ENCODE measurements at regions not wholly inside any gene's neighbourhood (a gene's known extent, or its start where the extent isn't known, plus 50 kb on each side); places are given as distances from the start of the nearest gene placed in this dataset.

DNA sequence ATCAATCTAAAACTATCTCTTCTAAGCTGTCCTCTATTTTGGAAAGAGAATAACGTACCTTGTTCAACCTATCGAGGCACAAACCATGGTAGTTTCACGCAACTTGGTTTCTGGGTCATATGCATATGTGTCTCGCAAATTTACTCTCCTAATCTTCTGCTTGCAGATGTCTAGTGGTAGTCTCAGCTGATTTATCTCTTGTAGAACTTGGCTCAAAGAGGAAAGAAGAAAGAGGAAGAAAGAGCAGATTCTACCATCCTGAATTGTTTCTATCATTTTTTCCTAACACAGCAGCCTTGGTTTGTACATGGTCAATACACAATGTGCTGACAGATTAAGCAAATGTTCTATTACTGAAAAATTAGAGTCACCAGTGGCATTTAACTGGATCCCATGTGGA lies 282.3 kb downstream of the SPRY2 start:
- no peaks in the 10 kb centered on the region for H3K27me3 ChIP-seq

DNA sequence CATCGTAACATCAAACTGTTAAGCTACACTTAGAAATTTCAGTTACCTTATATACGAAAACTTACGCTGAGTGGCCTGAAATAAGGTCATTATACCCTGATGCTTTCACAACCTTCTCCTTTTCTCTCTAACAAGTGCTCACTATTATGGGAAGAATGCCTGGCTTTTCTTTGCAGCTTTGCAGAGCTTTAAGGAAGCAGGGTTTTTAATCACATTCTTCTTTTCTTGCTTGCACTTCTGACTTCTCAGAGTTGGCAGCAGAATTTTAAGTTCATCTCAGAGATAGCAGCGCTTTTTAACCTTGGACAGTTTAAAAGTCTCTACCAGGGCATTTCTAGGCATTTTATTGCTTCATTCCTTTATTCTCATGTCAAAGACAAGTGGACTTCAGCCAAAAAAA lies 285.1 kb downstream of the SPRY2 start:
- Histone ChIP-seq H3K9me3 (no peaks in the 10 kb centered on the region), H3K4me3 (no peak overlapping the region), H3K36me3 (no peaks in the 10 kb centered on the region), H3K4me1 (no peaks in the 10 kb centered on the region), H3K27me3 (no peaks in the 10 kb centered on the region), H3K27ac (no peak overlapping the region)
- no peak for DNase-seq
- in situ Hi-C loops (cut with MboI; ENCODE audit: low pct_ligation_motif_present in 1 of 4, low pct_unique_long_range_greater_than_20kb in 1 of 4, low sequenced_read_pairs in 3 of 4): no loop called here
- no peak for TF ChIP-seq CTCF (IDR thresholded peaks at IDR 0.05)
- no peak for TF ChIP-seq POLR2AphosphoS5 (IDR thresholded peaks at IDR 0.05)
- TF ChIP-seq EP300 (IDR thresholded peaks at IDR 0.05; ENCODE audit: low read depth): no peak
- TF ChIP-seq POLR2A (IDR thresholded peaks at IDR 0.05): no peak
- intact Hi-C loops (cut with DNase I; ENCODE audit: low total_unique reads): no loop called here
- 90 to 91% methylated on average over 4 of the region's 4 CpGs for WGBS, 2 donors (ENCODE audit: low coverage in 1 of 2)

More for the DNA sequence above, 282.3 kb downstream of the SPRY2 start:
- no peak overlapping the region for H3K27ac ChIP-seq
- H3K36me3 ChIP-seq: no peaks in the 10 kb centered on the region
- no peak overlapping the region for H3K4me3 ChIP-seq
- H3K4me1 ChIP-seq: no peaks in the 10 kb centered on the region
- intact Hi-C loops (cut with DNase I; ENCODE audit: low total_unique reads): no loop called here
- in situ Hi-C loops (cut with MboI; ENCODE audit: low pct_ligation_motif_present in 1 of 4, low pct_unique_long_range_greater_than_20kb in 1 of 4, low sequenced_read_pairs in 3 of 4): no loop called here
- TF ChIP-seq POLR2A (IDR thresholded peaks at IDR 0.05) (no peak), POLR2AphosphoS5 (IDR thresholded peaks at IDR 0.05) (no peak), CTCF (IDR thresholded peaks at IDR 0.05) (no peak), EP300 (IDR thresholded peaks at IDR 0.05; ENCODE audit: low read depth) (no peak)
- no peak for DNase-seq
- WGBS, 2 donors (ENCODE audit: low coverage in 1 of 2): 91 to 93% methylated on average over 4 of the region's 4 CpGs
- no peaks in the 10 kb centered on the region for H3K9me3 ChIP-seq

DNA sequence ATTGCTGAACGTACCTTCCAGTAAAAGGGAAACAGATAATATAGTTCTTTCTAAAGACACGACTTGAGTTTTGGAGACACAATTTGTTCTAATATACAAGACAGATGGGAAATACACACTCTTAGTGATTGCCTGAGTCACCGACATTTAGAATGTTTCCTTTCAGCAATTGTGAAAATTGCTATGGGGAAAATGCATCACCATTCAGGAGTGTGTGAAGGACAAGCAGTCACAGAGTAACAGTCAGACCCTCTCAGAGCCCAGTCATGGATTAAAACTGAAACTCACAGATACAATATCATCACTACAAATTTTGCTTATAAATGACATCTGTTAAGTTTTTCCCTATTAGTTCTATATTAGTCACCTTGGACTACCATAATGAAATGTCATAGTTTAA lies 286.1 kb downstream of the SPRY2 start:
- 77 to 78% methylated on average over 3 of the region's 3 CpGs for WGBS, 2 donors (ENCODE audit: low coverage in 1 of 2)
- Histone ChIP-seq H3K9me3 (no peaks in the 10 kb centered on the region), H3K4me1 (peaks cover 0 to 7% (median 0%) of the 10 kb centered on the region in 4 donors), H3K36me3 (no peaks in the 10 kb centered on the region), H3K27me3 (no peaks in the 10 kb centered on the region), H3K27ac (no peak overlapping the region), H3K4me3 (no peak overlapping the region)
- no peak for TF ChIP-seq EP300 (IDR thresholded peaks at IDR 0.05; ENCODE audit: low read depth)
- TF ChIP-seq POLR2A (IDR thresholded peaks at IDR 0.05): no peak
- no peak for TF ChIP-seq POLR2AphosphoS5 (IDR thresholded peaks at IDR 0.05)
- TF ChIP-seq CTCF (IDR thresholded peaks at IDR 0.05): no peak
- in situ Hi-C loops (cut with MboI; ENCODE audit: low pct_ligation_motif_present in 1 of 4, low pct_unique_long_range_greater_than_20kb in 1 of 4, low sequenced_read_pairs in 3 of 4) (no loop called here), intact Hi-C loops (cut with DNase I; ENCODE audit: low total_unique reads) (no loop called here)
- DNase-seq: no peak

- no peaks in the 10 kb centered on the region for H3K36me3 ChIP-seq
- DNase-seq: no peak
- no peak overlapping the region for H3K4me3 ChIP-seq
- intact Hi-C loops (cut with DNase I; ENCODE audit: low total_unique reads): no loop called here
- no peaks in the 10 kb centered on the region for H3K9me3 ChIP-seq
- H3K27me3 ChIP-seq: no peaks in the 10 kb centered on the region
- TF ChIP-seq EP300 (IDR thresholded peaks at IDR 0.05; ENCODE audit: low read depth): no peak
- TF ChIP-seq CTCF (IDR thresholded peaks at IDR 0.05): no peak
- no peak for TF ChIP-seq POLR2A (IDR thresholded peaks at IDR 0.05)
- TF ChIP-seq POLR2AphosphoS5 (IDR thresholded peaks at IDR 0.05): no peak
- in situ Hi-C loops (cut with MboI; ENCODE audit: low pct_ligation_motif_present in 1 of 4, low pct_unique_long_range_greater_than_20kb in 1 of 4, low sequenced_read_pairs in 3 of 4): no loop called here
- peaks cover 0 to 19% (median 0%) of the 10 kb centered on the region in 4 donors for H3K4me1 ChIP-seq
- H3K27ac ChIP-seq: no peak overlapping the region
Observed at GRCh38 chr13:80052286-80052685, 288.6 kb downstream of the SPRY2 start.

Measured in transverse colon (tissue), 4 donors.